RWPE2 (cell line): ENCODE measurements at regions not wholly inside any gene's neighbourhood (a gene's known extent, or its start where the extent isn't known, plus 50 kb on each side); places are given as distances from the start of the nearest gene placed in this dataset.
"Not testable (repeated sequence)": the region's sequence is repeated elsewhere in the genome, so short reads cannot be mapped to it uniquely, and the experiment has no call there.

Source experiments
- ATAC-seq: fragments of 200-7000 bp; cut with Tn5 transposase; 3 replicates; pipeline ENCODE4 v1.9.1; 2021; ENCODE audit warnings: low read depth
- DNase-seq: peaks from one replicate; pipeline ENCODE4 v3.0.0-alpha.2; 2020; ENCODE audit warnings: low spot score
- H3K27ac ChIP-seq: fragments of 450-650 bp; 2 replicates; pipeline ENCODE4 v1.5.1; 2017; ENCODE audit warnings: mild to moderate bottlenecking; ENCODE audit not compliant: poor library complexity, severe bottlenecking
- H3K27me3 ChIP-seq: fragments of 250-450 bp; sonication (Bioruptor Pico); 2 replicates; pipeline ENCODE4 v1.5.1; 2021; ENCODE audit warnings: mild to moderate bottlenecking, moderate library complexity; ENCODE audit not compliant: insufficient read depth, poor library complexity, severe bottlenecking
- H3K36me3 ChIP-seq: fragments of 250-450 bp; sonication (Bioruptor Pico); 2 replicates; pipeline ENCODE4 v1.5.1; 2020; ENCODE audit warnings: low read depth, mild to moderate bottlenecking, moderate library complexity
- H3K4me1 ChIP-seq: fragments of 250-450 bp; sonication (Bioruptor Pico); 2 replicates; pipeline ENCODE4 v1.5.1; 2021; ENCODE audit warnings: mild to moderate bottlenecking, moderate library complexity; ENCODE audit not compliant: insufficient read depth, poor library complexity, severe bottlenecking
- H3K4me3 ChIP-seq: fragments of 250-450 bp; sonication (Bioruptor Pico); 2 replicates; pipeline ENCODE4 v1.5.1; 2021; ENCODE audit warnings: mild to moderate bottlenecking, moderate library complexity; ENCODE audit not compliant: severe bottlenecking
- H3K9me3 ChIP-seq: fragments of 250-450 bp; sonication (Bioruptor Pico); 2 replicates; pipeline ENCODE4 v1.5.1; 2021; ENCODE audit warnings: mild to moderate bottlenecking, moderate library complexity; ENCODE audit not compliant: severe bottlenecking
- TF ChIP-seq, protein P1 (sequence below): fragments of 450-650 bp; IDR thresholded peaks from one replicate; pipeline ENCODE4 v1.5.1; 2017; ENCODE audit warnings: mild to moderate bottlenecking, moderate library complexity; ENCODE audit not compliant: poor library complexity, severe bottlenecking

DNA sequence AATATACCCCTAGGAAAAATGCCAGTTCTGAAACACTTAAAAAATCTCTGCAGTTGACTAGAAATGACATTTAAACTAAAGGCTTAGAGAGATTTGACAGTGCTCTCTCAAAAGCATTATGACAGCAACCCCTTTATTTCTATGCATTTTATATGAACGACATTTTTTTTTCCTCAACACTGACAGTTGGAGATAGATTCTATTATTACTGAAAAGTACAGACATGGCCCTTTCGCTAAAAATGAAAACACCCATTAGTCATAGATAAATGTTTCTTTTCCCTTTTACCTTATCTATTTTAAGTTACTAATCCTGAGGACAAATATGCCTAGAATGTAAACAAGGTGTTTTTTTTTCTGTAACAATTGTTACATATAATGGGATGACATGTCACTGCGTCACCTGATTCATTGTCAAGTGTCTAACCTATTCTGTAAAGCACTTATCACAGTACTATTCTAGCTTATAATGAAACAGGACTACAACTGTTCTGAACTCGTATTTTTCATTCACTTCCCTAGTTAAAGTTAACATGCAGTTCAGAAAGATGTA is 1169.6 kb upstream of the CRIM1 start:
- H3K9me3 ChIP-seq = no peaks in the 10 kb centered on the region
- no peak for DNase-seq
- no peaks in the 10 kb centered on the region for H3K4me1 ChIP-seq
- TF ChIP-seq, protein P1, sequence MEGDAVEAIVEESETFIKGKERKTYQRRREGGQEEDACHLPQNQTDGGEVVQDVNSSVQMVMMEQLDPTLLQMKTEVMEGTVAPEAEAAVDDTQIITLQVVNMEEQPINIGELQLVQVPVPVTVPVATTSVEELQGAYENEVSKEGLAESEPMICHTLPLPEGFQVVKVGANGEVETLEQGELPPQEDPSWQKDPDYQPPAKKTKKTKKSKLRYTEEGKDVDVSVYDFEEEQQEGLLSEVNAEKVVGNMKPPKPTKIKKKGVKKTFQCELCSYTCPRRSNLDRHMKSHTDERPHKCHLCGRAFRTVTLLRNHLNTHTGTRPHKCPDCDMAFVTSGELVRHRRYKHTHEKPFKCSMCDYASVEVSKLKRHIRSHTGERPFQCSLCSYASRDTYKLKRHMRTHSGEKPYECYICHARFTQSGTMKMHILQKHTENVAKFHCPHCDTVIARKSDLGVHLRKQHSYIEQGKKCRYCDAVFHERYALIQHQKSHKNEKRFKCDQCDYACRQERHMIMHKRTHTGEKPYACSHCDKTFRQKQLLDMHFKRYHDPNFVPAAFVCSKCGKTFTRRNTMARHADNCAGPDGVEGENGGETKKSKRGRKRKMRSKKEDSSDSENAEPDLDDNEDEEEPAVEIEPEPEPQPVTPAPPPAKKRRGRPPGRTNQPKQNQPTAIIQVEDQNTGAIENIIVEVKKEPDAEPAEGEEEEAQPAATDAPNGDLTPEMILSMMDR = no peak
- H3K27ac ChIP-seq = no peak overlapping the region
- no peak overlapping the region for H3K4me3 ChIP-seq
- H3K36me3 ChIP-seq = no peaks in the 10 kb centered on the region
- ATAC-seq = no peak
- no peaks in the 10 kb centered on the region for H3K27me3 ChIP-seq

DNA sequence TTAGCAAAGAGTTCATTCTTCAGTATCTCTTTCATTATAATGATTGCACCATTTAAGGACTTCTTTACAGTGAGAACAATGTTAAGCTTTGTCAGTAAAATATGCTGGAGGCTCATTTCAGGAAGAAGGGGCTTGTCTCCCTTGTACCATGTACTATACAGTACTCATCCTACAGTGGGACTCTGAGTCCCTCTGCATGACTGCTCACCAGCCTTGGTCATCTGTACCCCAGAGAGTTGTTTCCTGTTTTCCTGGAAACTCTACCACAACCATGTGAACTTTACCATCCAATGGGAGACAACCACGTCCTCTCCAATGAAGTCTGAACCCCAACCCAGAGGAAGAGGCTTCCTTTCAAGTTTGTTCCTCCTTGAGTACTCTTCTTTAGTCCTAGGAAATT is 1171.1 kb upstream of the CRIM1 start:
- TF ChIP-seq, protein P1 = no peak
- ATAC-seq = no peak

DNA sequence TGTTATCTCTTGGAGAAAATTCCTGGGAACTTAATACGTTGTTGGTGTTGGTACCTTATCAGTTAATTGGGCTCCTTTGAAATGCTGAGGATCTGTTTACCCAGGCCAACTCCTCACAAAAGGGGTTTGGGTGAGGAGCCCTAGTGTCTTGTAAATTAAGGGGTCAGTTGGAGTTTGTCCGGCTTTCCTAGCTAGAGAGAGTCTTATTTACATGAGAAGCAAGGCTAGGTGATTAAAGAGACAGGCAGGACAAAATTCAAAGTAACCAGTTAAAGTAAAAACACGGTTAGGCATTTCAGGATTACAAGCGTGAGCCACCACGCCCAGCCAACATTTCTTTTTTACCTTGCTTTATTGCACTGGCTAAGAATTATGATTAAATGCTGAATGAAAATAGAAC is 1178.9 kb upstream of the CRIM1 start:
- DNase-seq, H3K4me3 ChIP-seq, ATAC-seq, H3K27me3 ChIP-seq, H3K27ac ChIP-seq, H3K4me1 ChIP-seq, H3K9me3 ChIP-seq, H3K36me3 ChIP-seq: not testable (repeated sequence)

More for the DNA sequence above, 1171.1 kb upstream of the CRIM1 start:
- Histone ChIP-seq H3K4me3 (no peak overlapping the region), H3K9me3 (no peaks in the 10 kb centered on the region), H3K27me3 (no peaks in the 10 kb centered on the region), H3K27ac (no peak overlapping the region), H3K36me3 (no peaks in the 10 kb centered on the region), H3K4me1 (no peaks in the 10 kb centered on the region)
- no peak for DNase-seq

DNA sequence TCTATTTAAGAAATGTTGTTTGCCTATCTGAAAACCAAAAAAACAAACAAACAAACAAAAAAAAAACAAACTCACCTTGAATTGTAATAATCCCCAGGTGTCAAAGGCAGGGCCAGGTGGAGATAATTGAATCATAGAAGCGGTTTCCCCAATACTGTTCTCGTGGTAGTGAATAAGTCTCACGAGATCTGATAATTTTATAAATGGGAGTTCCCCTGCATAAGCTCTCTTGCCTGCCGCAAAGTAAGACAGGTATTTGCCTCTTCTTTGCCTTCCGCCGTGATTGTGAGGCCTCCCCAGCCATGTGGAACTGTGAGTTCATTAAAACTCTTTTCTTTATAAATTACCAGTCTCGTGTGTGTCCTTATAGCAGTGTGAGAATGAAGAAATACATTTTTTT is 1180.7 kb upstream of the CRIM1 start:
- H3K4me1 ChIP-seq = no peaks in the 10 kb centered on the region
- ATAC-seq (no peak), DNase-seq (no peak)
- H3K27me3 ChIP-seq = no peaks in the 10 kb centered on the region
- no peak overlapping the region for H3K4me3 ChIP-seq
- H3K9me3 ChIP-seq = no peaks in the 10 kb centered on the region
- H3K27ac ChIP-seq = no peak overlapping the region
- no peaks in the 10 kb centered on the region for H3K36me3 ChIP-seq
- TF ChIP-seq, protein P1 = no peak

DNA sequence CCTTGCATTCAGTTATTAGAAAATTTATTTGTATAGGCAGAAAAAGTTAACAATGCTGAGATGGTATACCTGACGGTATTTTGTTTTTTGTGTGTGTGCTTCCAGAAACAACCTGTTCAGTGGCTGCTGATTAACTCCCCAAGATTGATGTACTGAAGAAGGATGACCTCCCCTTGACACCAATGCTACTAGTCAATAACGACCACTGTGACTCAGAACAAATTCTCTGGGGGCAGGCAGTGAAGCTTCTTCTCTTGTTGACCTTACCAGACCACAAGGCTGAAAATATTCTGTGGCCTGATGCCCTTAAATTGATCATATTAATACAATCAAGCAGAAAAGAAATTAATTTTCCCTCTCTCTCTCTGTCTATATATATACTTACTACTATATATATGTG is 1182.9 kb upstream of the CRIM1 start:
- no peak for DNase-seq
- no peak for ATAC-seq

More for the DNA sequence above, 1182.9 kb upstream of the CRIM1 start:
- TF ChIP-seq, protein P1 = no peak
- Histone ChIP-seq H3K4me1 (no peaks in the 10 kb centered on the region), H3K36me3 (no peaks in the 10 kb centered on the region), H3K27me3 (no peaks in the 10 kb centered on the region), H3K9me3 (no peaks in the 10 kb centered on the region), H3K27ac (no peak overlapping the region), H3K4me3 (no peak overlapping the region)
